ENCODE measurements at regions not wholly inside any gene's neighbourhood (a gene's known extent, or its start where the extent isn't known, plus 50 kb on each side); places are given as distances from the start of the nearest gene placed in this dataset.

- no peak overlapping the region for H2BK12ac ChIP-seq (ENCODE audit: low read depth, low read length)
- no peak overlapping the region for H3K4me2 ChIP-seq (ENCODE audit: insufficient read depth in 1 of 2, low read depth in 2 of 2, low read length in 2 of 2)
- H2BK20ac ChIP-seq (ENCODE audit: low read length) = no peak overlapping the region
- no peak overlapping the region for H3K4me3 ChIP-seq (ENCODE audit: extremely low read depth in 1 of 4, insufficient read depth in 2 of 4, low read depth in 3 of 4, low read length in 4 of 4)
- no peak overlapping the region for H3K9ac ChIP-seq (replicated peaks in 1 of 4; ENCODE audit: extremely low read depth in 1 of 4, low read depth in 3 of 4, low read length in 3 of 4)
- no peak overlapping the region for H3K14ac ChIP-seq (ENCODE audit: insufficient read length)
- H4K8ac ChIP-seq (ENCODE audit: extremely low read depth, insufficient read depth, low read length) = no peak overlapping the region
- H4K20me1 ChIP-seq (replicated peaks in 1 of 2; ENCODE audit: control insufficient read depth in 1 of 2, insufficient read depth in 2 of 2, low read length in 2 of 2) = no peaks in the 10 kb centered on the region
- DNase-seq (ENCODE audit: low read depth in 1 of 2, low spot score in 2 of 2) = no peak
- WGBS, 2 experiments (ENCODE audit: extremely low coverage in 1 of 2, insufficient coverage in 1 of 2, insufficient read length in 1 of 2, insufficient replicate concordance in 2 of 2, low coverage in 1 of 2, low lambda C conversion rate in 2 of 2, missing lambda C conversion rate in 1 of 2) = 95% methylated on average over 2 of the region's 2 CpGs; no CpG with 5 or more reads in 1 of the 2 experiments
- H2AFZ ChIP-seq (ENCODE audit: low read length) = no peak overlapping the region
- CTCF ChIA-PET (ENCODE audit: partially characterized antibody) = interaction anchor here (0.6 kb wide), 2 partner anchors 83 to 162 kb away, joined by 3 to 4 read pairs; no protein-coding TSS in a partner anchor
- H2BK5ac ChIP-seq (ENCODE audit: low read depth, low read length) = no peak overlapping the region
- no peak for FAIRE-seq
- POLR2A ChIA-PET (ENCODE audit: partially characterized antibody) = no interaction called here
- no peak overlapping the region for H2BK15ac ChIP-seq (ENCODE audit: low read length)
- no peak overlapping the region for H4K5ac ChIP-seq (ENCODE audit: insufficient read length, low read depth, low read length)
- no peak overlapping the region for H4K91ac ChIP-seq (replicated peaks; ENCODE audit: insufficient read length, low read length)
- no peak overlapping the region for H2BK120ac ChIP-seq (replicated peaks; ENCODE audit: low read depth, low read length)
- no peaks in the 10 kb centered on the region for H3K79me1 ChIP-seq (ENCODE audit: low read depth, low read length)
- no peak overlapping the region for H3K23ac ChIP-seq (ENCODE audit: insufficient read length)
- H3K27ac ChIP-seq (ENCODE audit: low read depth, low read length) = no peak overlapping the region
- H3K4ac ChIP-seq (replicated peaks; ENCODE audit: insufficient read length, low read depth, low read length) = no peak overlapping the region
- no peaks in the 10 kb centered on the region for H3K4me1 ChIP-seq (replicated peaks in 1 of 4; ENCODE audit: control insufficient read depth in 3 of 4, insufficient read depth in 4 of 4, low read length in 3 of 4)
- no peak overlapping the region for H2AK5ac ChIP-seq (ENCODE audit: low read depth, low read length)
- no peak overlapping the region for H3K18ac ChIP-seq (ENCODE audit: extremely low read depth, low read length)
- no peak overlapping the region for H3K56ac ChIP-seq (replicated peaks; ENCODE audit: insufficient read length, low read depth, low read length)
- peaks cover 0 to 4% of the 10 kb centered on the region in 2 experiments; a peak in 1 of 4 replicates for H3K9me3 ChIP-seq (ENCODE audit: insufficient read depth in 2 of 2, low read depth in 1 of 2, low read length in 1 of 2)
- H3K23me2 ChIP-seq (ENCODE audit: low read depth, low read length) = peaks cover 2% of the 10 kb centered on the region; the same call in 1 of the 2 replicates
- H3K36me3 ChIP-seq (ENCODE audit: control insufficient read depth in 2 of 4, insufficient read depth in 4 of 4, low read length in 3 of 4) = no peaks in the 10 kb centered on the region
- H3K79me2 ChIP-seq (ENCODE audit: control insufficient read depth in 1 of 2, insufficient read depth in 2 of 2, low read length in 2 of 2) = no peaks in the 10 kb centered on the region
- H3K27me3 ChIP-seq (replicated peaks in 1 of 4; ENCODE audit: control insufficient read depth in 3 of 4, extremely low read depth in 1 of 4, insufficient read depth in 3 of 4, low read length in 3 of 4) = no peaks in the 10 kb centered on the region
- TF ChIP-seq EP300 (IDR thresholded peaks at IDR 0.05; ENCODE audit: borderline replicate concordance in 1 of 2, low read depth in 2 of 2, low read length in 2 of 2) (no peak), NRF1 (IDR thresholded peaks at IDR 0.05; ENCODE audit: low read depth, low read length) (no peak), RFX5 (IDR thresholded peaks at IDR 0.05; ENCODE audit: borderline replicate concordance, low read depth, low read length) (no peak), TEAD4 (IDR thresholded peaks at IDR 0.05; ENCODE audit: low read depth, low read length) (no peak), CTBP2 (IDR thresholded peaks at IDR 0.05; ENCODE audit: borderline replicate concordance, insufficient read depth, insufficient read length, low read length) (no peak), NANOG (IDR thresholded peaks at IDR 0.05; ENCODE audit: insufficient read depth, low read depth, low read length, poor library complexity, severe bottlenecking) (no peak), HDAC2 (IDR thresholded peaks at IDR 0.05; ENCODE audit: borderline replicate concordance in 1 of 2, low read depth in 2 of 2, low read length in 2 of 2) (no peak), TCF12 (IDR thresholded peaks at IDR 0.05; ENCODE audit: low read depth, low read length) (no peak), GABPA (IDR thresholded peaks at IDR 0.05; ENCODE audit: borderline replicate concordance, insufficient read depth, low read length) (no peak), CHD2 (IDR thresholded peaks at IDR 0.05; ENCODE audit: low read length) (no peak), HDAC6 (IDR thresholded peaks at IDR 0.05; ENCODE audit: low read depth, low read length) (no peak), PHF8 (conservative IDR thresholded peaks at IDR 0.05; ENCODE audit: low read depth, low read length) (no peak), KDM1A (IDR thresholded peaks at IDR 0.05; ENCODE audit: borderline replicate concordance, low read length) (no peak)
Measured at GRCh38 chr9:79222483-79222882, 349.3 kb upstream of the TLE4 start.
